Endothelial cell of umbilical vein (primary cell): ENCODE measurements at regions not wholly inside any gene's neighbourhood (a gene's known extent, or its start where the extent isn't known, plus 50 kb on each side); places are given as distances from the start of the nearest gene placed in this dataset.

Experiments
- BruUV-seq: library from RNA; stranded (reverse); fragments of 400-500 nt; replicated peaks from 2 replicates; lab custom pipeline; 2021; lab: Mats Ljungman, UMichigan
- CTCF ChIA-PET: fragments of 300-600, 350-600 bp; sonication (Branson Sonifier 250); formaldehyde crosslinking; loops from one replicate; lab custom pipeline; 2021; ENCODE audit warnings: antibody characterized with exemption, inconsistent platforms; lab: Charles Lee
- POLR2A ChIA-PET: fragments of 300-600, 350-600 bp; sonication (Branson Sonifier 250); formaldehyde crosslinking; loops from one replicate; lab custom pipeline; 2021; ENCODE audit warnings: antibody characterized with exemption, inconsistent platforms; lab: Charles Lee
- DNase-seq: peaks from one replicate; pipeline ENCODE4 v3.0.0-alpha.2; 2011; ENCODE audit warnings: low read depth, low spot score
- FAIRE-seq: peaks from 2 replicates; lab custom pipeline; 2011; peaks lifted over from hg19 to GRCh38; lab: Jason Lieb, UNC
- H2AFZ ChIP-seq: 2 replicates; pipeline ENCODE4 v1.6.0; 2012; ENCODE audit warnings: low read depth, low read length, control low read depth, inconsistent platforms
- H3K27ac ChIP-seq: 2 replicates; pipeline ENCODE4 v1.5.1; 2011; ENCODE audit warnings: low read depth, mild to moderate bottlenecking, control low read depth, low read length, moderate library complexity; ENCODE audit not compliant: insufficient read depth
- H3K27me3 ChIP-seq, 2 experiments: 2 replicates each; pipeline versions ENCODE4 v1.6.0 to v1.6.1; 2011; ENCODE audit warnings: low read length in 2 of 2, mixed read lengths in 1 of 2; ENCODE audit not compliant: control insufficient read depth in 2 of 2, insufficient read depth in 2 of 2
- H3K36me3 ChIP-seq, 2 experiments: 2 replicates in 1 of 2; 3 replicates in 1 of 2; pipeline ENCODE4 v1.5.1; 2011; ENCODE audit warnings: low read length in 2 of 2, mild to moderate bottlenecking in 1 of 2, moderate library complexity in 1 of 2; ENCODE audit not compliant: control insufficient read depth in 2 of 2, insufficient read depth in 2 of 2; ENCODE audit errors: extremely low read depth in 1 of 2
- H3K4me1 ChIP-seq: 3 replicates; pipeline ENCODE4 v1.5.1; 2011; ENCODE audit warnings: mild to moderate bottlenecking, low read length; ENCODE audit not compliant: control insufficient read depth, insufficient read depth; ENCODE audit errors: extremely low read depth
- H3K4me2 ChIP-seq: 2 replicates; pipeline ENCODE4 v1.6.1; 2011; ENCODE audit warnings: low read length, control low read depth, mixed read lengths; ENCODE audit not compliant: insufficient read depth
- H3K4me3 ChIP-seq, 3 experiments: fragments of 200-600 bp in 1 of 3; sonication (generic), shearing (Covaris generic) in 1 of 3; replicated peaks in 1 of 3; 2 replicates each; pipeline ENCODE4 v1.5.1; 2011 to 2016; ENCODE audit warnings: control low read depth in 3 of 3, low read length in 3 of 3, mild to moderate bottlenecking in 2 of 3, inconsistent platforms in 1 of 3, low read depth in 1 of 3, moderate library complexity in 1 of 3; ENCODE audit not compliant: insufficient read depth in 1 of 3
- H3K79me2 ChIP-seq: 2 replicates; pipeline ENCODE4 v1.6.0; 2012; ENCODE audit warnings: low read length, inconsistent platforms; ENCODE audit not compliant: control insufficient read depth, insufficient read depth
- H3K9ac ChIP-seq: replicated peaks from 2 replicates; pipeline ENCODE3; 2011; ENCODE audit warnings: low read length, control low read depth; ENCODE audit not compliant: insufficient read depth; ENCODE audit errors: extremely low read depth
- H3K9me1 ChIP-seq: replicated peaks from 3 replicates; pipeline ENCODE4 v1.6.0; 2011; ENCODE audit warnings: mild to moderate bottlenecking, low read length; ENCODE audit not compliant: control insufficient read depth, insufficient read depth; ENCODE audit errors: extremely low read depth
- H3K9me3 ChIP-seq: replicated peaks from 2 replicates; pipeline ENCODE4 v1.5.1; 2012; ENCODE audit warnings: low read length, inconsistent platforms; ENCODE audit not compliant: control insufficient read depth, insufficient read depth
- H4K20me1 ChIP-seq: replicated peaks from 2 replicates; pipeline ENCODE3; 2011; ENCODE audit warnings: mild to moderate bottlenecking, low read length; ENCODE audit not compliant: control insufficient read depth, insufficient read depth; ENCODE audit errors: extremely low read depth
- CTCF ChIP-seq, 2 donors: IDR thresholded peaks; 1 replicate in 1 of 2; 2 replicates in 1 of 2; pipeline ENCODE4 v1.5.1; 2011; ENCODE audit warnings: low read length in 2 of 2, mild to moderate bottlenecking in 2 of 2, moderate library complexity in 2 of 2, control low read depth in 1 of 2, inconsistent platforms in 1 of 2, low read depth in 1 of 2; ENCODE audit not compliant: insufficient read depth in 1 of 2; ENCODE audit errors: extremely low read depth in 1 of 2
- EZH2 ChIP-seq: IDR thresholded peaks from 2 replicates; pipeline ENCODE4 v1.6.1; 2012; ENCODE audit warnings: borderline replicate concordance, low read depth, mild to moderate bottlenecking, moderate library complexity, low read length, inconsistent platforms; ENCODE audit not compliant: severe bottlenecking
- FOS ChIP-seq: IDR thresholded peaks from 2 replicates; pipeline ENCODE4 v1.6.1; 2011; ENCODE audit warnings: mild to moderate bottlenecking, low read length, moderate library complexity, borderline replicate concordance; ENCODE audit not compliant: insufficient read depth
- GATA2 ChIP-seq: IDR thresholded peaks from 2 replicates; pipeline ENCODE4 v1.7.0; 2011; ENCODE audit warnings: low read depth, mild to moderate bottlenecking, moderate library complexity, mixed read lengths, low read length; ENCODE audit not compliant: insufficient read length, insufficient read depth
- JUN ChIP-seq: IDR thresholded peaks from 2 replicates; pipeline ENCODE4 v1.6.1; 2011; ENCODE audit warnings: borderline replicate concordance, low read depth; ENCODE audit not compliant: insufficient read length, insufficient read depth
- MAX ChIP-seq: IDR thresholded peaks from 2 replicates; pipeline ENCODE4 v1.6.1; 2011; ENCODE audit not compliant: insufficient read depth, insufficient read length
- MYC ChIP-seq: IDR thresholded peaks from one replicate; pipeline ENCODE4 v1.6.1; 2011; ENCODE audit warnings: mild to moderate bottlenecking, low read depth, low read length
- POLR2A ChIP-seq: IDR thresholded peaks from 2 replicates; pipeline ENCODE4 v1.6.1; 2012; ENCODE audit warnings: low read depth, mild to moderate bottlenecking, control low read depth, low read length
- POLR2AphosphoS5 ChIP-seq: IDR thresholded peaks from 2 replicates; pipeline ENCODE4 v1.6.1; 2012; ENCODE audit warnings: low read depth, mild to moderate bottlenecking, control low read depth, low read length, moderate library complexity; ENCODE audit not compliant: insufficient read depth
- dilution Hi-C: fragments of 300-500 bp; cut with MboI; formaldehyde crosslinking; loops from one replicate; pipeline ENCODE4 v1.15.0; 2019; ENCODE audit warnings: low sequenced_read_pairs; ENCODE audit not compliant: extremely low pct_ligation_motif_present
- intact Hi-C: fragments of 100-400 bp; cut with micrococcal nuclease; formaldehyde crosslinking; loops from one replicate; pipeline ENCODE4 v1.10.0; 2022

GRCh38 chr15:46681901-46682300 lies 1035.4 kb upstream of the SEMA6D start:
- no peaks in the 10 kb centered on the region for H4K20me1 ChIP-seq
- no peak overlapping the region for H3K4me3 ChIP-seq
- H3K79me2 ChIP-seq: no peaks in the 10 kb centered on the region
- no peaks in the 10 kb centered on the region for H3K9me1 ChIP-seq
- FAIRE-seq (no peak), DNase-seq (no peak)
- no peak overlapping the region for H2AFZ ChIP-seq
- ChIA-PET POLR2A (no interaction called here), CTCF (no interaction called here)
- H3K9me3 ChIP-seq: no peaks in the 10 kb centered on the region
- TF ChIP-seq GATA2 (no peak), CTCF (IDR thresholded peaks at IDR 0.05; ENCODE audit: extremely low read depth in 1 of 2, insufficient read depth in 1 of 2, low read depth in 1 of 2, low read length in 2 of 2) (no peak), MAX (no peak), JUN (no peak), MYC (no peak), FOS (no peak), POLR2AphosphoS5 (no peak), EZH2 (no peak), POLR2A (no peak)
- H3K36me3 ChIP-seq: no peaks in the 10 kb centered on the region
- no peak overlapping the region for H3K4me2 ChIP-seq
- no peak overlapping the region for H3K9ac ChIP-seq
- H3K27ac ChIP-seq: no peak overlapping the region
- H3K27me3 ChIP-seq: no peaks in the 10 kb centered on the region
- intact Hi-C loops: loop anchor here (1.0 kb wide), 1 partner anchor 8 kb away; no protein-coding TSS in a partner anchor
- no peaks in the 10 kb centered on the region for H3K4me1 ChIP-seq
- no TSS peak for BruUV-seq
- dilution Hi-C loops: no loop called here
